ENCODE measurements at regions not wholly inside any gene's neighbourhood (a gene's known extent, or its start where the extent isn't known, plus 50 kb on each side); places are given as distances from the start of the nearest gene placed in this dataset.

GRCh38 chr5:3025392-3025791 is 273.9 kb upstream of the IRX2 start:
- POLR2A ChIA-PET: no interaction called here
- 24% methylated on average over 11 of the region's 11 CpGs for WGBS (ENCODE audit: missing lambda C conversion rate)
- no peak for FAIRE-seq
- no peaks in the 10 kb centered on the region for H3K4me1 ChIP-seq
- H3K27ac ChIP-seq: no peak overlapping the region
- no peak for ATAC-seq
- CTCF ChIA-PET: no interaction called here
- H3K4me3 ChIP-seq: no peak overlapping the region
- H3K4me2 ChIP-seq: no peak overlapping the region
- no peaks in the 10 kb centered on the region; the same call in 2 of the 3 replicates for H3K9me3 ChIP-seq
- DNase-seq (ENCODE audit: low read depth in 1 of 2, low spot score in 1 of 2): no peak
- TF ChIP-seq HEYL (CRISPR knock-in tag; IDR thresholded peaks at IDR 0.05) (no peak), PBX3 (IDR thresholded peaks at IDR 0.05) (no peak), USF2 (IDR thresholded peaks at IDR 0.05) (no peak), BCL3 (IDR thresholded peaks at IDR 0.05) (no peak), TFCP2L1 (CRISPR knock-in tag; IDR thresholded peaks at IDR 0.05) (no peak), NPAS2 (CRISPR knock-in tag; IDR thresholded peaks at IDR 0.05; ENCODE audit: borderline replicate concordance) (no peak), MAZ (IDR thresholded peaks at IDR 0.05; ENCODE audit: borderline replicate concordance, low read depth, low read length) (no peak), MAX (IDR thresholded peaks at IDR 0.05) (no peak), KDM1A (IDR thresholded peaks at IDR 0.05; ENCODE audit: low read depth) (no peak), FOSB (CRISPR knock-in tag; IDR thresholded peaks at IDR 0.05) (no peak), FOXS1 (CRISPR knock-in tag; IDR thresholded peaks at IDR 0.05) (no peak), HOXB5 (CRISPR knock-in tag; IDR thresholded peaks at IDR 0.05) (no peak), REST (IDR thresholded peaks at IDR 0.05) (no peak), CTCF (IDR thresholded peaks at IDR 0.05) (no peak), JUNB (IDR thresholded peaks at IDR 0.05) (no peak), PHF8 (IDR thresholded peaks at IDR 0.05; ENCODE audit: borderline replicate concordance, low read depth) (no peak), JUN (IDR thresholded peaks at IDR 0.05) (no peak), ZFP36 (IDR thresholded peaks at IDR 0.05; ENCODE audit: borderline replicate concordance, partially characterized antibody) (no peak), FOSL2 (IDR thresholded peaks at IDR 0.05) (no peak), FOSL2 (CRISPR knock-in tag; IDR thresholded peaks at IDR 0.05) (no peak)

All from A549 (cell line).